ENCODE measurements at regions not wholly inside any gene's neighbourhood (a gene's known extent, or its start where the extent isn't known, plus 50 kb on each side); places are given as distances from the start of the nearest gene placed in this dataset.

DNA sequence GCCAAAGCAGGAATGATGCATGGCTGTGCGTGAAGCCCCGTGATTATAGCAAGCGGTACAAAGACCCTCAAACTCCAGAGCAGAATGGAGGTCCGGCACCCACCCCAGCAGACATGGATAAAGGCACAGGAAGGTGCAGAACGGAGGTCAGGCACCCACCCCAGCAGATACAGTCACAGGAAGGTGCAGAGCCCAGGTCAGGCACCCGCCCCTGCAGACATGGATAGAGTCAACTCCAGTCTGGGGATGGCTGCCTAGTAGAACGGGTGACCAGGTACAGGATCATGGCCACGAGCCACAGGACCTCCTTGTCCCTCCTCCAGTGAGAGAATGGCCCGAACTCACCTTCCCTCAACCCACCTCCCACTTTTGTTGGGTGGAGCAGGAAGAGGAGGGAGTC is 318.3 kb upstream of the SALL3 start:
- TF ChIP-seq SUZ12 (IDR thresholded peaks at IDR 0.05; ENCODE audit: extremely low read depth, insufficient read depth, insufficient read length) (no peak), YY1 (IDR thresholded peaks at IDR 0.05; ENCODE audit: insufficient read depth, insufficient read length) (no peak), ZNF274 (IDR thresholded peaks at IDR 0.05; ENCODE audit: low read depth, low read length) (no peak)
